Kidney epithelial cell (primary cell): ENCODE measurements at regions not wholly inside any gene's neighbourhood (a gene's known extent, or its start where the extent isn't known, plus 50 kb on each side); places are given as distances from the start of the nearest gene placed in this dataset.

ENCODE experiments used
- DNase-seq: peaks from one replicate; pipeline ENCODE4 v3.0.0-alpha.2; 2010; ENCODE audit warnings: low read depth
- H3K27me3 ChIP-seq: 2 replicates; pipeline ENCODE4 v1.6.0; 2011; ENCODE audit warnings: low read length; ENCODE audit not compliant: control insufficient read depth, insufficient read depth
- H3K36me3 ChIP-seq: 2 replicates; pipeline ENCODE4 v1.5.1; 2011; ENCODE audit warnings: low read length; ENCODE audit not compliant: control insufficient read depth, insufficient read depth
- H3K4me3 ChIP-seq: 2 replicates; pipeline ENCODE4 v1.5.1; 2011; ENCODE audit warnings: low read depth, mild to moderate bottlenecking, control low read depth, low read length
- TF ChIP-seq, protein P1 (sequence below): IDR thresholded peaks from 2 replicates; pipeline ENCODE4 v1.5.1; 2011; ENCODE audit warnings: mild to moderate bottlenecking, moderate library complexity, low read length, control low read depth, inconsistent platforms; ENCODE audit not compliant: insufficient read depth, poor library complexity, severe bottlenecking

GRCh38 chr10:120342115-120342714 lies 114.8 kb upstream of the PLPP4 start:
- Histone ChIP-seq H3K4me3 (no peak overlapping the region), H3K27me3 (no peaks in the 10 kb centered on the region), H3K36me3 (no peaks in the 10 kb centered on the region)
- DNase-seq = no peak
- TF ChIP-seq, protein P1, sequence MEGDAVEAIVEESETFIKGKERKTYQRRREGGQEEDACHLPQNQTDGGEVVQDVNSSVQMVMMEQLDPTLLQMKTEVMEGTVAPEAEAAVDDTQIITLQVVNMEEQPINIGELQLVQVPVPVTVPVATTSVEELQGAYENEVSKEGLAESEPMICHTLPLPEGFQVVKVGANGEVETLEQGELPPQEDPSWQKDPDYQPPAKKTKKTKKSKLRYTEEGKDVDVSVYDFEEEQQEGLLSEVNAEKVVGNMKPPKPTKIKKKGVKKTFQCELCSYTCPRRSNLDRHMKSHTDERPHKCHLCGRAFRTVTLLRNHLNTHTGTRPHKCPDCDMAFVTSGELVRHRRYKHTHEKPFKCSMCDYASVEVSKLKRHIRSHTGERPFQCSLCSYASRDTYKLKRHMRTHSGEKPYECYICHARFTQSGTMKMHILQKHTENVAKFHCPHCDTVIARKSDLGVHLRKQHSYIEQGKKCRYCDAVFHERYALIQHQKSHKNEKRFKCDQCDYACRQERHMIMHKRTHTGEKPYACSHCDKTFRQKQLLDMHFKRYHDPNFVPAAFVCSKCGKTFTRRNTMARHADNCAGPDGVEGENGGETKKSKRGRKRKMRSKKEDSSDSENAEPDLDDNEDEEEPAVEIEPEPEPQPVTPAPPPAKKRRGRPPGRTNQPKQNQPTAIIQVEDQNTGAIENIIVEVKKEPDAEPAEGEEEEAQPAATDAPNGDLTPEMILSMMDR = no peak

- no peaks in the 10 kb centered on the region for H3K36me3 ChIP-seq
- H3K4me3 ChIP-seq = no peak overlapping the region
- TF ChIP-seq, protein P1 = no peak
- DNase-seq = no peak
- H3K27me3 ChIP-seq = no peaks in the 10 kb centered on the region
Measured at GRCh38 chr10:120345186-120345585, 111.8 kb upstream of the PLPP4 start.

DNA sequence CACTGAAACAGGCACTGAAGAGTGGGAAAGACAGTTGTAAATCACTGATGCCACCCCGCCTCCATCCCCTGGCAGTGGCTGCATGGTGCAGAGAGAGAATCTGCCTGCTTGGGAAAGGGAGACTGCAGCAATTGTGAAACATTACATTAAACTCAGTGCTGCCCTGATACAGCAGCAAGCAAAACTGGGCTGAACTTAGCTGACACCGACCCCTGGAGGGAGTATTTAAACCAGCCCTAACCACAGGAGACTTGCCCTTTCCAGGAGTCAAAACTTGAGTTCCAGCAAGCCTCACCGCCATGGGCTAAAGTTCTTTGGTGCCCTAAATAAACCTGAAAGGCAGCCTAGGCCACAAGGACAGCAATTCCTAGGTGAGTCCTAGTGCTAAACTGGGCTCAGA lies 109.4 kb upstream of the PLPP4 start:
- no peaks in the 10 kb centered on the region for H3K36me3 ChIP-seq
- DNase-seq = no peak
- H3K4me3 ChIP-seq = no peak overlapping the region
- no peaks in the 10 kb centered on the region for H3K27me3 ChIP-seq
- TF ChIP-seq, protein P1 = no peak

DNA sequence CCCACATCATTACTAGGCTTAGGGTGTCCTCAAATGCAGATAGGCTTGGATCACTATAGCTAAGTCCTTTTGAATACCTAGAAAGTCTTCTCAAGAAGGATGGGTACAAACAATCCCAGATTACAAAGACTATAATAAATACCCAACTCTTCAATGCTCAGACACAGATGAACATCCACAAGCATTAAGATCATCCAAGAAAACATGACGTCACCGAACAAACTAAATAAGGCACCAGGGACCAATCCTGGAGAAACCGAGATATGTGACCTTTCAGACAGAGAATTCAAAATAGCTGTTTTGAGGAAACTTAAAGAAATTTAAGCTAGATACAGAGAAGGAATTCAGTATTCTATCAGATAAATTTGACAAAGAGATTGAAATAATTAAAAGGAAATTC lies 108.0 kb upstream of the PLPP4 start:
- DNase-seq = no peak
- Histone ChIP-seq H3K36me3 (no peaks in the 10 kb centered on the region), H3K27me3 (no peaks in the 10 kb centered on the region), H3K4me3 (no peak overlapping the region)
- TF ChIP-seq, protein P1 = no peak

DNA sequence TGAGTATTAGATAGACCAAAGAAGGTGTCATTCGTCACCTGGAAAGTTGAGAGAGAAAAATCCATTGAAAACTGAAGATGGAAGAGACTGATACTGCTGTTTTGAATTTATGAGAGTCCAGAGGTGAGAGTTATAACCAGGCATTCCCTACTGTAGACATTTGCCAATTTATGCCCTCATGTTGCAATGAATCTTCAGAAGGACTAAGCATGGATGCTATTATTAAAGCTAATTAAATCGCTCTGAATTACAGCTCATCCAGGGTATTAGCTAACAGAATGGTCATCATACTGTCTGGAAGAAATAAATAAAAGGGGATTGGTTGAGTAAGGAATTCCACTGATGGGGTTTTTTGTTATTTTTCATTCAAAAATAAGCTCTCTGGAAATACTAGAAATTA lies 101.6 kb upstream of the PLPP4 start:
- Histone ChIP-seq H3K36me3 (no peaks in the 10 kb centered on the region), H3K4me3 (no peak overlapping the region), H3K27me3 (no peaks in the 10 kb centered on the region)
- DNase-seq = no peak
- TF ChIP-seq, protein P1 = no peak

DNA sequence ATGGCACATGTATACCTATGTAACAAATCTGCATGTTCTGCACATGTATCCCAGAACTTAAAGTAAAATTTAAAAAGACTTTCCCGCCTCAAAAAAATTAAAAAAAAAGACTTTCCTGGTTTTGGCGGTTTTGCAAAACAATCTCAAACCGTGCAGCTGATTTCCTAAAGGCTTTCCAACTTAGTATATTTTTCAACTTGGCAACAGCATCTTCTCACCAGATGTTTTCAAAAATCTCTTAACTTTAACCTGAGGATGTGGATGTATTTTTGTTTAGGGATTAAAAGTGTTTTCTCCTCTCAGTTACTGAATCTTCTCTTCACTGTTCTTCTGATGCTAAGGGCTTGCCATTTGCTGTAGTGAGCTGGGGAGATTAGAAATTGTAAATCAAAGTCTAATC lies 96.5 kb upstream of the PLPP4 start:
- TF ChIP-seq, protein P1 = no peak
- Histone ChIP-seq H3K4me3 (no peak overlapping the region), H3K36me3 (no peaks in the 10 kb centered on the region), H3K27me3 (no peaks in the 10 kb centered on the region)
- DNase-seq = no peak
